SH-SY5Y (cell line): ENCODE measurements at regions not wholly inside any gene's neighbourhood (a gene's known extent, or its start where the extent isn't known, plus 50 kb on each side); places are given as distances from the start of the nearest gene placed in this dataset.

ENCODE experiments used
- GATA2 ChIP-seq: IDR thresholded peaks from 2 replicates; pipeline ENCODE4 v1.6.1; 2011; ENCODE audit warnings: mild to moderate bottlenecking, low read depth, low read length
- GATA3 ChIP-seq: IDR thresholded peaks from 2 replicates; pipeline ENCODE4 v1.6.1; 2011; ENCODE audit warnings: low read depth, mild to moderate bottlenecking, low read length, moderate library complexity

DNA sequence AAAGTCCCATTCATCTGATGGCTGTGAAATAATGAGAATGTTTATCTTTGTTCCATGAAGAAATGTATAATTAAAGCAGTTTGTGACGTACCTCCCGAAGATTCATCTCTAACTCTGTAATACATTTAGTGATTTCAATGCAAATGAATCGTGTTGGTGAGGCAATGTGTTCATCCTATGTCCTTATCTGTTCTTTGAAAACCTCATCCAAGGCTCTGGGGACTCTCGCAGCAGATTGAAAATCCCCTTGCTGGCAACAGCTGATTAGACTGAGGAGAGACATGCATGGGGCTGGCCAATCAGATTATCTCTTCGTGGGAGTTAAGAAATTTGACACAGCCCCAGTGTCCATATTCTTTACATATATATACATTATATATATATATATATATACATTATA, 1095.4 kb upstream of the EEF2KMT start:
- TF ChIP-seq GATA3 (no peak), GATA2 (no peak)
